H1 (cell line): ENCODE measurements at regions not wholly inside any gene's neighbourhood (a gene's known extent, or its start where the extent isn't known, plus 50 kb on each side); places are given as distances from the start of the nearest gene placed in this dataset.

Experiments
- CTCF ChIP-seq, 3 experiments: IDR thresholded peaks; 1 replicate in 2 of 3; 2 replicates in 1 of 3; pipeline versions ENCODE4 v1.5.1 to v1.6.1; 2011; ENCODE audit warnings: low read length in 3 of 3, mild to moderate bottlenecking in 3 of 3, inconsistent platforms in 2 of 3, low read depth in 1 of 3, moderate library complexity in 1 of 3; ENCODE audit not compliant: insufficient read depth in 1 of 3; ENCODE audit errors: control extremely low read depth in 1 of 3
- EZH2 ChIP-seq: fragments of 200-600 bp; sonication (generic); IDR thresholded peaks from 2 replicates; pipeline ENCODE4 v1.7.1; 2012; ENCODE audit warnings: low read depth, mild to moderate bottlenecking, moderate library complexity, low read length, inconsistent platforms; ENCODE audit not compliant: severe bottlenecking
- HDAC6 ChIP-seq: IDR thresholded peaks from one replicate; pipeline ENCODE4 v1.7.1; 2012; ENCODE audit warnings: low read depth, mild to moderate bottlenecking, inconsistent platforms, low read length, moderate library complexity
- JUND ChIP-seq: IDR thresholded peaks from 2 replicates; pipeline ENCODE4 v1.6.1; 2011; ENCODE audit warnings: mild to moderate bottlenecking, improper control_type of control experiment, low read length
- MAX ChIP-seq: IDR thresholded peaks from 2 replicates; pipeline ENCODE4 v1.6.1; 2012; ENCODE audit warnings: inconsistent platforms
- NRF1 ChIP-seq: IDR thresholded peaks from 2 replicates; pipeline ENCODE4 v1.6.1; 2011; ENCODE audit warnings: mild to moderate bottlenecking, low read depth, low read length, improper control_type of control experiment
- POLR2AphosphoS5 ChIP-seq: IDR thresholded peaks from 2 replicates; pipeline ENCODE4 v1.6.1; 2011; ENCODE audit warnings: low read depth, low read length
- TAF1 ChIP-seq: IDR thresholded peaks from 2 replicates; pipeline ENCODE4 v1.6.1; 2011; ENCODE audit warnings: mild to moderate bottlenecking, low read depth, low read length

- TF ChIP-seq TAF1, result no peak
- TF ChIP-seq POLR2AphosphoS5, result no peak
- TF ChIP-seq EZH2, result no peak
- no peak for TF ChIP-seq HDAC6
- TF ChIP-seq MAX, result no peak
- no peak for TF ChIP-seq CTCF (IDR thresholded peaks at IDR 0.05; ENCODE audit: control extremely low read depth in 1 of 3, insufficient read depth in 1 of 3, low read depth in 1 of 3, low read length in 3 of 3)
- no peak for TF ChIP-seq JUND
- no peak for TF ChIP-seq NRF1
Measured at GRCh38 chr11:116567721-116568242, 205.0 kb downstream of the BUD13 start.
